Jurkat, Clone E6-1 (cell line): ENCODE measurements at regions not wholly inside any gene's neighbourhood (a gene's known extent, or its start where the extent isn't known, plus 50 kb on each side); places are given as distances from the start of the nearest gene placed in this dataset.
A peak's percentile ranks its signal among the peaks of the same experiment; 100 is the strongest.
"Not testable (repeated sequence)": the region's sequence is repeated elsewhere in the genome, so short reads cannot be mapped to it uniquely, and the experiment has no call there.

Source experiments
- DNase-seq: peaks from one replicate; pipeline ENCODE4 v3.0.0-alpha.2; 2011; ENCODE audit warnings: low read depth, low spot score
- H3K4me3 ChIP-seq: 2 replicates; pipeline ENCODE4 v1.5.1; 2011; ENCODE audit warnings: mild to moderate bottlenecking, low read length, control low read depth, moderate library complexity

GRCh38 chr21:28310711-28311110 is 682.0 kb downstream of the LTN1 start:
- DNase-seq = no peak

DNA sequence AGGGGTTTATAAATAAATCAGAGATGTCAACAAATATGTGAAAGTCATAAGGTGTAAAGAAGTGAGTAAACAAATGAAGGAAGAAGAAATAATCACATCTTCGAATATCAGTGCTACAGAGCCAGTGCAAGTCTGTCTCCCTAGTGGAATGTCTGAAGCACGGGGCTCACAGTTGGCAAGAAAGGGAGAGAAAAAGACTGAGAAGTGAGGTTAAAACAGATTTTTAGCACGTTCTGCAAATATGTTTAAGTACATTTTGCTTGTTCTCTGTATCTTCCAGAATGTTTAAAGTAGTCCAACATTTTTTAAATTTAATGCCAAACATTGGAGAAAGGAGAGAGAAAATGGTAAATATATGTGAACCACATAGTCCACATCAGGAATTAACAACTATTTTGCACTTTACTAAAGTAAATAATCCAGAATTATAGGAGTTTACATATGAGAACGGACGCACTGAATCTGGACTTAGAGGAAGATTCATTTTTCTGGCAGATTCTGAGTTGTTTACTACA is 682.4 kb downstream of the LTN1 start:
- no peak overlapping the region for H3K4me3 ChIP-seq
- no peak for DNase-seq

More at GRCh38 chr21:28310711-28311110, 682.0 kb downstream of the LTN1 start:
- no peak overlapping the region for H3K4me3 ChIP-seq

GRCh38 chr21:28309596-28309995 is 683.1 kb downstream of the LTN1 start:
- no peak for DNase-seq
- no peak overlapping the region for H3K4me3 ChIP-seq

DNA sequence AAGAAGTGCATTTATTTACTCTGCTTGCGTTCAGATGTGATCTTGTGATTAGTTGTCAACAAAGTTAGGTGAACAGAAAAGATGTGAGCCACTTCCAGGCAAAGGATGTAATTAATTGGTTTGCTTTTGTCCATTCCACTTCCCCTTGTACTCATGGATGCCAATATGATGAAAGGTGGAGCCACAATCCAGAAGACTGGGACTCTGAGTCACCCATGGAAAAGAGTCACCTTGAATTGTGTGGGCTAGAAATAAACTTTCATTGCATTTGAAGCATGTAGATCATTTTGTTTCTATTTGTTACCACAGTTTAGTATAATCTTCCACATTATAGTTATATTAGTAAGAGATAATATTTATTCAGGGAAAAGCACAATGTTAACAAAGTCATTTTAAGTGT is 684.2 kb downstream of the LTN1 start:
- H3K4me3 ChIP-seq = no peak overlapping the region
- no peak for DNase-seq

DNA sequence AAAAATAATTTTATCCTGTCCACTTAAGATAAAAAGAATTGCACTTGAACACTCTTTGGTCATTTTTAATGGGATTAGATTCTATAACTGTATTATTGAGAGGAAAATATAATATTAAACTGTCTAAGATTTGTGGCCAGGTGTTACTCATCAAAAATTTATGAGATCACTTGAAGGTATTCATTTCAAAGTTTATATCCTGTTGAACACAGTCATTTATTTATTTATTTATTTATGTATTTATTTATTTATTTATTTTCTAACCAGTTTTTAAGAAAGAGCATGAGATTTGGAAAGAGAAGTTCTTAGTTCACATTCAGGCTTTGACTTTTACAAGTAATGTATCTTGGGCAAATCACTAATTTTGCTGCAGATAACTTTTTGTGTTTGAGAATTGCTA is 692.7 kb downstream of the LTN1 start:
- no peak for DNase-seq

DNA sequence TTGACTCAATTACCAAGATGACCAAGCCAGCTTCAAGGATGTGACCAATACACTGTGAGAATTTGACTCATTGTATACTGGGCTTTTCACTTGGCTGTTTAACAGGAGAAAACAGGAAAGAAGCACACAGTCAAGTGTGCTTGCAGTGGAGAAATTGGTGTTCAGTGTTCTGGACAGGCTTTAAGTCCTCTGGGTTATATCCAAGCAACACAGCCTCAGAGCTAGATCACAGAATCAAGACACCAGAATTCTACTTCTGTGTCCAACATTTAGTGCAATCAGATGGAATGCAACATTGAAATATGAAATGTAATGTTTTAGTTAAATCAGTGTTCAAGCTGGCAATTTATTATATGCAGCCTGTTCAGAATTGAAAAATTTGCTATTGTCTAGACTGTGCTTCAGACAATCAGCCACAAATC is 694.4 kb downstream of the LTN1 start:
- DNase-seq = no peak
- no peak overlapping the region for H3K4me3 ChIP-seq

More for the DNA sequence above, 692.7 kb downstream of the LTN1 start:
- no peak overlapping the region for H3K4me3 ChIP-seq

DNA sequence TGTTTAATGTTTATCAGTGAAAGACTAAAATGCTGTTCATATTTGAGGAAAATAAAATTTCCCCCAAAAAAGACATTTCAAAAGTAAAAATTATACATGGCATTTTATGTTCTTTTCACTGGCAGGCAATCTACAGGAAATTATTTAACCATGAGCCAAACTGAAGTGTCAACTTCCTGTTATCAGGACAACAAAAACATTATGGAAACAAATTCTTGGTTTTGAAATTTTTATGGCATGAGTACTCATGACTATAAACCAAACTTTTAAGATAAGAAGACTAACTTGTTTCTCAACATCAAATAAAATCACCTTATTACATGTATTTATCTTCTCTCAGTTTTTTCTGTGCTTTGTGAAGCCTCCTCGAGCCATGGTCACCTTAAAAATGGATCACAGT is 698.6 kb downstream of the LTN1 start:
- no peak overlapping the region for H3K4me3 ChIP-seq
- no peak for DNase-seq

DNA sequence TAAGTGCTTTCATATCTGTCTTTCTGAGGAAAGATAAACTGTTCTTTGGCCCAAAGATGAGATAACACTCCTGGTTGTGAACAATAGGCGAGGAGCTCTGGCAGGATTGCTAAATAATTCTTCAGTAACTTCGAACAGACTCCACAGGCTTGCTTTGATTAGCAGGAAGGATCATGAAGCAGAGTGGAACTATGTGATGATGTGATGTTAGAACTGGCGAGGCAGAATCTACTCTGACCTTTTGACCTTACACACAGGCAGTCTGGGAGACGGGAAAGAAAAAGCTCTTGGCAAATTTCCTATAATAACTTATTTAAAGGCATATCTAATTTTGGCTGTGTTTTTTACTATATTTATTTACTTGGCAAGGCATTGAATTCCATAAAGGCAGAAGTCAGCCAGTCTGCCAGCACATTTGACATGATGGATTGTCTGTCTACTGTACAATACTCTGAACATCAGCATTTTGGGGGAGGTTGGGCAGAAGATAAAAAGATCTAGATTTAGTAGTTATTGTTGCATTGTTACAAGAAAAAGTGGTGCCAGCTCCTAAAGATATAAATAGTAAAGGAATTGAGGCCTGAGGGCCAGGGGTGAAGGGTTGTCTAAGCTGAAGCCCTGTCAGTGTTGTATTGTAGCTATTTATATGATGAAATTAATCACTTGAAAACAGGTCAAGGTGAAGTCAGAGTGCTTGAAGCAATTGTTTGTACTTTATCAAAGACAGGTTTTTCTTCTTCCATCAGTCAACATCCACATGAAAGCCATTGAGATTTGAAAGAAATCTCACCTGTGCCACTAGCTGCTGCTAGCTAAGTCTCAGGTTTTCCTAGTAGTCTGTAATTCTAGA is 708.8 kb downstream of the LTN1 start:
- DNase-seq = no peak
- H3K4me3 ChIP-seq = no peak overlapping the region

GRCh38 chr21:28282833-28283232 is 709.8 kb downstream of the LTN1 start:
- no peak for DNase-seq
- no peak overlapping the region for H3K4me3 ChIP-seq

DNA sequence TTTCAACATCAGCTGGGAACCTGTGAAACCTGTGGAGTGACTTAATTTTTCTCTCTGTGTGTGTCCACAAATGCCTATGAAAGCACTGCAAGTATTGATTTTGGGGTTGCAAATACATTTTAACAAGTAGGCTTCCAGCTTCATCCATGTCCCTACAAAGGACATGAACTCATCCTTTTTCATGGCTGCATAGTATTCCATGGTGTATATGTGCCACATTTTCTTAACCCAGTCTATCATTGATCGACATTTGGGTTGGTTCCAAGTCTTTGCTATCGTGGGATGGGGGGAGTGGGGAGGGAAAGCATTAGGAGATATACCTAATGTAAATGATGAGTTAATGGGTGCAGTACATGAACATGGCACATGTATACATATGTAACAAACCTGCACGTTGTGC is 711.3 kb downstream of the LTN1 start:
- not testable (repeated sequence) for H3K4me3 ChIP-seq, DNase-seq

DNA sequence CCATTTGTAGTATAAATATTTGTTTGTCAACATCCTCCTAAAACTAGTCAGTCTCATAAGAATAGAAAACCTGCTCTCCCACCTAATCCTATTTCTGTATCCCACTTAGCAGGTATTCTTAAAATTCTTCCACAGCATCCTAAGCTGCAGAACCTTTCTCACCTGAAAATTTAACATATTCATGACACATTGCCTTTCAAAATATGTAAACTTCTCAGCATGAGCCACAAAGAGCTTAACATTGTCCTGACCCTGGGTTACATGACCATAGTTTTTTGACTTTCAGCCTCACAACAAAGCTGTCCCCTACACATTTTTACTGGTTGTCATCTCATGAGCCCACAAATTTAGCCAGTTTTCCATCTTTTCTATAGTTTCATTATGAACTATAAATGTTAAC is 712.1 kb downstream of the LTN1 start:
- H3K4me3 ChIP-seq = no peak overlapping the region
- DNase-seq = no peak

- no peak overlapping the region for H3K4me3 ChIP-seq
- no peak for DNase-seq
These were observed 715.4 kb downstream of the LTN1 start for GRCh38 chr21:28277324-28277723.

GRCh38 chr21:28272272-28272992 is 720.2 kb downstream of the LTN1 start:
- H3K4me3 ChIP-seq = no peak overlapping the region
- DNase-seq = peak; percentile 3

DNA sequence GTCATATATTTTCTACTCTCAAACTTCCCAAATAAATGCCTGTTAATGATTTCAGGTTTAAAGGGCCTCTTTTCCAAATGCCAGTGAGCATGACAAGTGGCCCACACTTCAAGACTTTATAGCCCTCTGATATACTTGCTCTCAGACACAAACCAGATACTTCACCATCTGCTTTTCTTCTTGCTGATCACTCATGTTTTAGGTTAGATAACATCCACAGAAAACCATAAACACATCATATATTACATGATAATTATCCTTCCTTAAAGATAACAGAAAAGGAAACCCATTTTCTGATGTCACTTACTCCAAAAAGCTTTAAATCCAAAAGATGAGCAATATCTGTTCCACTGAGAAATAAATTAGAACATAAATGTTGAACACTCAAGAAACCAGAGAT is 723.5 kb downstream of the LTN1 start:
- DNase-seq = no peak
- H3K4me3 ChIP-seq = no peak overlapping the region

GRCh38 chr21:28268685-28269084 is 724.0 kb downstream of the LTN1 start:
- no peak for DNase-seq
- H3K4me3 ChIP-seq = no peak overlapping the region

GRCh38 chr21:28267449-28267848 is 725.2 kb downstream of the LTN1 start:
- no peak overlapping the region for H3K4me3 ChIP-seq

GRCh38 chr21:28266061-28266460 is 726.6 kb downstream of the LTN1 start:
- no peak overlapping the region for H3K4me3 ChIP-seq
- no peak for DNase-seq

More at GRCh38 chr21:28267449-28267848, 725.2 kb downstream of the LTN1 start:
- DNase-seq = no peak

- DNase-seq = no peak
- H3K4me3 ChIP-seq = no peak overlapping the region
These were observed 728.7 kb downstream of the LTN1 start for GRCh38 chr21:28263974-28264373.

- H3K4me3 ChIP-seq = no peak overlapping the region
- no peak for DNase-seq
These were observed 731.4 kb downstream of the LTN1 start for GRCh38 chr21:28261298-28261697.

DNA sequence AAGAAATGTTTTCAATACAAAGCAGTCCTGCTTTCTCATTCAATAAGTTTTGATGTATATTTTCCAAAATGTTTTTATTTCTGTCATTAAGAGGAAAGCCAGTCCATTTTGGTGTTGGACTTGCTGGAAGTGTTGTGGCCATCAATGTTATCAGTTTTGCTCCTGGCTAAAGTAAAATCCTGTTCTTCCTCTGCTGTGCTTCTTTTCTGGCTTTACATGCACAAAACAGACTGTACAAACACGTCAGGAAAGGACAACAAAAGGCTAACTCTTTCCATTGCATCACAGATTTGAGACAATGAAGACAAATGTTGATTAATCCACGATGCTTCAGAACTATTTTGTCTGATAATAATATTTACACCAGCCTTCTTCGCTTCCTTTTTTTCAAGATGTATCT is 735.4 kb downstream of the LTN1 start:
- no peak overlapping the region for H3K4me3 ChIP-seq
- no peak for DNase-seq
